Keratinocyte (primary cell): ENCODE measurements at regions not wholly inside any gene's neighbourhood (a gene's known extent, or its start where the extent isn't known, plus 50 kb on each side); places are given as distances from the start of the nearest gene placed in this dataset.

Experiments used
- DNase-seq: peaks from one replicate; pipeline ENCODE4 v3.0.0-alpha.2; 2011; ENCODE audit warnings: low read depth, missing footprints, low spot score
- FAIRE-seq: peaks from 2 replicates; lab custom pipeline; 2011; peaks lifted over from hg19 to GRCh38; lab: Jason Lieb, UNC
- H2AFZ ChIP-seq: 2 replicates; pipeline ENCODE4 v1.6.0; 2012; ENCODE audit warnings: low read length, control low read depth, inconsistent platforms; ENCODE audit not compliant: control insufficient read depth
- H3K27ac ChIP-seq: 2 replicates; pipeline ENCODE4 v1.5.1; 2011; ENCODE audit warnings: low read length; ENCODE audit not compliant: control insufficient read depth, insufficient read depth
- H3K27me3 ChIP-seq: 3 replicates; pipeline ENCODE4 v1.6.0; 2011; ENCODE audit warnings: low read length; ENCODE audit not compliant: control insufficient read depth, insufficient read depth; ENCODE audit errors: extremely low read depth
- H3K36me3 ChIP-seq, 2 experiments: 2 replicates in 1 of 2; 3 replicates in 1 of 2; pipeline ENCODE4 v1.5.1; 2011; ENCODE audit warnings: low read length in 2 of 2, mild to moderate bottlenecking in 1 of 2; ENCODE audit not compliant: control insufficient read depth in 2 of 2, insufficient read depth in 2 of 2; ENCODE audit errors: extremely low read depth in 1 of 2
- H3K4me1 ChIP-seq: 3 replicates; pipeline ENCODE4 v1.5.1; 2011; ENCODE audit warnings: low read length; ENCODE audit not compliant: control insufficient read depth, insufficient read depth; ENCODE audit errors: extremely low read depth
- H3K4me2 ChIP-seq: 3 replicates; pipeline ENCODE4 v1.6.0; 2011; ENCODE audit warnings: low read depth, low read length; ENCODE audit not compliant: control insufficient read depth, insufficient read depth; ENCODE audit errors: extremely low read depth
- H3K4me3 ChIP-seq, 3 experiments: fragments of 200-600 bp in 1 of 3; sonication (generic) in 1 of 3; 2 replicates in 2 of 3; 3 replicates in 1 of 3; pipeline ENCODE4 v1.5.1; 2011 to 2016; ENCODE audit warnings: low read length in 3 of 3, mild to moderate bottlenecking in 3 of 3, control low read depth in 2 of 3, inconsistent platforms in 1 of 3, low read depth in 1 of 3, mixed read lengths in 1 of 3, mixed run types in 1 of 3, moderate library complexity in 1 of 3; ENCODE audit not compliant: control insufficient read depth in 2 of 3, insufficient read depth in 2 of 3; ENCODE audit errors: extremely low read depth in 1 of 3
- H3K79me2 ChIP-seq: 2 replicates; pipeline ENCODE4 v1.6.0; 2012; ENCODE audit warnings: low read length; ENCODE audit not compliant: control insufficient read depth, insufficient read depth
- H3K9ac ChIP-seq: 3 replicates; pipeline ENCODE4 v1.6.0; 2011; ENCODE audit warnings: low read length; ENCODE audit not compliant: control insufficient read depth, insufficient read depth; ENCODE audit errors: extremely low read depth
- H3K9me1 ChIP-seq: 3 replicates; pipeline ENCODE4 v1.6.0; 2011; ENCODE audit warnings: low read length; ENCODE audit not compliant: control insufficient read depth, insufficient read depth; ENCODE audit errors: extremely low read depth
- H3K9me3 ChIP-seq: 2 replicates; pipeline ENCODE4 v1.5.1; 2012; ENCODE audit warnings: low read depth, low read length; ENCODE audit not compliant: control insufficient read depth
- H4K20me1 ChIP-seq: 3 replicates; pipeline ENCODE4 v1.6.0; 2011; ENCODE audit warnings: low read length; ENCODE audit not compliant: control insufficient read depth, insufficient read depth; ENCODE audit errors: extremely low read depth
- CTCF ChIP-seq, 3 experiments: IDR thresholded peaks in 1 of 3; conservative IDR thresholded peaks in 1 of 3; optimal IDR thresholded peaks in 1 of 3; 2 replicates in 2 of 3; 3 replicates in 1 of 3; pipeline versions ENCODE3 to v1.5.1; 2011; ENCODE audit warnings: low read length in 3 of 3, mild to moderate bottlenecking in 3 of 3, moderate library complexity in 2 of 3, control low read depth in 1 of 3, inconsistent platforms in 1 of 3; ENCODE audit not compliant: insufficient read depth in 2 of 3; ENCODE audit errors: extremely low read depth in 1 of 3
- EZH2 ChIP-seq: IDR thresholded peaks from one replicate; pipeline ENCODE4 v1.6.1; 2012; ENCODE audit warnings: inconsistent platforms, mild to moderate bottlenecking, low read length, moderate library complexity
- dilution Hi-C: fragments of 300-500 bp; cut with MboI; formaldehyde crosslinking; loops from one replicate; pipeline ENCODE4 v1.7.0; 2020; ENCODE audit warnings: low sequenced_read_pairs; ENCODE audit not compliant: extremely low pct_ligation_motif_present

DNA sequence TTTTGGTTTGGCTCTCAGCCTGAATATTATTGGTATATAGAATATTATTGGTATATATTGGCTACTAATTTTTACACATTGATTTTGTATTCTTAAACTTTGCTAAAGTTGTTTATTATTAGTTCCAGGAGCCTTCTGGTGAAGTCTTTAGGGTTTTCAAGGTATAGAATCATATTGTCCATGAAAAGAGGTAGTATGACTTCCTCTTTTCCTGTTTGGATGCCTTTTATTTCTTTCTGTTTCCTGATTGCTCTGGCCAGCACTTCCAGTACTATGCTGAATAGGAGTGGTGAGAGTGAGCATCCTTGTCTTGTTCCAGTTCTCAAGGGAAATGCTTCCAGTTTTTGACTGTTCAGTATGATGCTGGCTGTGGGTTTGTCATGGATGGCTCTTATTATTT lies 107.3 kb upstream of the LIPC start:
- DNase-seq (no peak), FAIRE-seq (no peak)
- Histone ChIP-seq H3K9me1 (no peaks in the 10 kb centered on the region), H2AFZ (no peak overlapping the region), H3K9me3 (no peaks in the 10 kb centered on the region), H3K27ac (no peak overlapping the region), H3K4me1 (no peaks in the 10 kb centered on the region), H3K9ac (no peak overlapping the region), H3K27me3 (no peaks in the 10 kb centered on the region), H3K36me3 (no peaks in the 10 kb centered on the region), H3K4me3 (no peak overlapping the region), H4K20me1 (no peaks in the 10 kb centered on the region), H3K4me2 (no peak overlapping the region), H3K79me2 (no peaks in the 10 kb centered on the region)
- dilution Hi-C loops: no loop called here
- TF ChIP-seq CTCF (optimal IDR thresholded peaks at IDR 0.05 in 1 of 3, IDR thresholded peaks at IDR 0.05 in 1 of 3, conservative IDR thresholded peaks at IDR 0.05 in 1 of 3; ENCODE audit: extremely low read depth in 1 of 3, insufficient read depth in 2 of 3, low read length in 3 of 3) (no peak), EZH2 (no peak)

DNA sequence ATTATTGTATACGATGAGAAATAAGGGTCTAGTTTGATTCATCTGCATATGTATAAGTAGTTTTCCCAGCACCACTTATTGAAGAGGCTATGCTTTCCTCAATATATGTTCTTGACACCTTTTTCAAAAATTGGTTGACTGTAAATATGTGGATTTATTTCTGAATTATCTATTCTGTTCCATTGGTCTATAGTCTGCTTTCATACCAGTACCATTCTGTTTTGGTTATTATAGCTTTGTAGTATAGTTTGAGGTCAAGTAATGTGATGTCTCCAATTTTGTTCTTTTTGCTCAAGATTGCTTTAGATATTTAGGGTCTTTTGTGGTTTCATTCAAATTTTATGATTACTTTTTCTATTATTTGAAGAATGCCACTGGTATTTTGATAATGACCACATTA lies 103.8 kb upstream of the LIPC start:
- Histone ChIP-seq H3K36me3 (no peaks in the 10 kb centered on the region), H3K9me1 (no peaks in the 10 kb centered on the region), H3K79me2 (no peaks in the 10 kb centered on the region), H4K20me1 (no peaks in the 10 kb centered on the region), H2AFZ (no peak overlapping the region), H3K27ac (no peak overlapping the region), H3K9ac (no peak overlapping the region), H3K4me1 (peaks cover 31% of the 10 kb centered on the region), H3K4me3 (no peak overlapping the region), H3K27me3 (no peaks in the 10 kb centered on the region), H3K9me3 (no peaks in the 10 kb centered on the region), H3K4me2 (no peak overlapping the region)
- DNase-seq (no peak), FAIRE-seq (no peak)
- dilution Hi-C loops: no loop called here
- TF ChIP-seq EZH2: no peak
- TF ChIP-seq CTCF (optimal IDR thresholded peaks at IDR 0.05 in 1 of 3, IDR thresholded peaks at IDR 0.05 in 1 of 3, conservative IDR thresholded peaks at IDR 0.05 in 1 of 3; ENCODE audit: extremely low read depth in 1 of 3, insufficient read depth in 2 of 3, low read length in 3 of 3): no peak
